ENCODE measurements at regions not wholly inside any gene's neighbourhood (a gene's known extent, or its start where the extent isn't known, plus 50 kb on each side); places are given as distances from the start of the nearest gene placed in this dataset.

GRCh38 chr5:2219149-2219776 lies 336.5 kb upstream of the IRX4 start:
- intact Hi-C loops (cut with DNase I): no loop called here
- H3K36me3 ChIP-seq: no peaks in the 10 kb centered on the region
- H3K27me3 ChIP-seq (ENCODE audit: low read depth): no peaks in the 10 kb centered on the region
- ATAC-seq (no peak), DNase-seq (no peak)
- no peak overlapping the region for H3K4me3 ChIP-seq
- no peaks in the 10 kb centered on the region for H3K9me3 ChIP-seq
- TF ChIP-seq CTCF (IDR thresholded peaks at IDR 0.05): no peak
- no peak overlapping the region for H3K27ac ChIP-seq
- H3K4me1 ChIP-seq: no peaks in the 10 kb centered on the region

GRCh38 chr5:2217219-2217618 lies 334.5 kb upstream of the IRX4 start:
- no peak overlapping the region for H3K27ac ChIP-seq
- no peaks in the 10 kb centered on the region for H3K4me1 ChIP-seq
- ATAC-seq: no peak
- no peak for TF ChIP-seq CTCF (IDR thresholded peaks at IDR 0.05)
- no peaks in the 10 kb centered on the region for H3K36me3 ChIP-seq
- DNase-seq: no peak
- no peaks in the 10 kb centered on the region for H3K9me3 ChIP-seq
- no peaks in the 10 kb centered on the region for H3K27me3 ChIP-seq (ENCODE audit: low read depth)
- intact Hi-C loops (cut with DNase I): no loop called here
- H3K4me3 ChIP-seq: no peak overlapping the region

- no peak overlapping the region for H3K27ac ChIP-seq
- intact Hi-C loops (cut with DNase I): no loop called here
- no peaks in the 10 kb centered on the region for H3K9me3 ChIP-seq
- DNase-seq: no peak
- no peaks in the 10 kb centered on the region for H3K4me1 ChIP-seq
- no peaks in the 10 kb centered on the region for H3K27me3 ChIP-seq (ENCODE audit: low read depth)
- no peak overlapping the region for H3K4me3 ChIP-seq
- no peak for ATAC-seq
- no peaks in the 10 kb centered on the region for H3K36me3 ChIP-seq
- TF ChIP-seq CTCF (IDR thresholded peaks at IDR 0.05): no peak
Measured at GRCh38 chr5:2214910-2215590, 332.3 kb upstream of the IRX4 start.

GRCh38 chr5:2213121-2213730 lies 330.5 kb upstream of the IRX4 start:
- Histone ChIP-seq H3K27ac (no peak overlapping the region), H3K4me3 (no peak overlapping the region), H3K27me3 (ENCODE audit: low read depth) (peaks cover 1% of the 10 kb centered on the region), H3K9me3 (no peaks in the 10 kb centered on the region), H3K4me1 (no peaks in the 10 kb centered on the region), H3K36me3 (no peaks in the 10 kb centered on the region)
- ATAC-seq (no peak), DNase-seq (no peak)
- TF ChIP-seq CTCF (IDR thresholded peaks at IDR 0.05): no peak
- intact Hi-C loops (cut with DNase I): no loop called here

- intact Hi-C loops (cut with DNase I): no loop called here
- no peak overlapping the region for H3K27ac ChIP-seq
- peaks cover 6% of the 10 kb centered on the region for H3K27me3 ChIP-seq (ENCODE audit: low read depth)
- no peaks in the 10 kb centered on the region for H3K4me1 ChIP-seq
- H3K9me3 ChIP-seq: no peaks in the 10 kb centered on the region
- no peak for TF ChIP-seq CTCF (IDR thresholded peaks at IDR 0.05)
- H3K4me3 ChIP-seq: no peak overlapping the region
- no peaks in the 10 kb centered on the region for H3K36me3 ChIP-seq
- ATAC-seq: no peak
- DNase-seq: no peak
Measured at GRCh38 chr5:2212481-2212880, 329.8 kb upstream of the IRX4 start.

Data from lower lobe of right lung (tissue), 2 donors.